MCF 10A (cell line): ENCODE measurements at regions not wholly inside any gene's neighbourhood (a gene's known extent, or its start where the extent isn't known, plus 50 kb on each side); places are given as distances from the start of the nearest gene placed in this dataset.

Experiments
- BruUV-seq: library from RNA; stranded (reverse); fragments of 400-500 nt; replicated peaks from 2 replicates; lab custom pipeline; 2021; lab: Mats Ljungman, UMichigan
- CTCF ChIA-PET: fragments of 300-600 bp; sonication (Branson Sonifier 250); formaldehyde crosslinking; extraction: SDS; loops from one replicate; lab custom pipeline; 2021; ENCODE audit warnings: antibody characterized with exemption, inconsistent platforms; lab: Yijun Ruan, JAX
- POLR2A ChIA-PET: fragments of 300-600, 350-650 bp; sonication (Branson Sonifier 250); formaldehyde crosslinking; extraction: SDS; loops from one replicate; lab custom pipeline; 2020; ENCODE audit warnings: antibody characterized with exemption, inconsistent platforms; lab: Yijun Ruan, JAX
- DNase-seq: peaks from one replicate; pipeline ENCODE4 v3.0.0-alpha.2; 2018; ENCODE audit not compliant: unreplicated experiment
- H3K27ac Mint-ChIP-seq: one replicate; pipeline ENCODE4 v1.8.0; 2022; ENCODE audit warnings: mild to moderate bottlenecking, low read depth, mixed read lengths; ENCODE audit not compliant: unreplicated experiment
- H3K27me3 Mint-ChIP-seq: one replicate; pipeline ENCODE4 v1.8.0; 2022; ENCODE audit warnings: mixed read lengths; ENCODE audit not compliant: insufficient read depth, unreplicated experiment
- H3K36me3 Mint-ChIP-seq: one replicate; pipeline ENCODE4 v1.8.0; 2022; ENCODE audit warnings: mild to moderate bottlenecking, moderate library complexity, mixed read lengths; ENCODE audit not compliant: insufficient read depth, unreplicated experiment
- H3K4me1 Mint-ChIP-seq: one replicate; pipeline ENCODE4 v1.8.0; 2022; ENCODE audit warnings: mixed read lengths; ENCODE audit not compliant: insufficient read depth, unreplicated experiment
- H3K4me3 Mint-ChIP-seq: one replicate; pipeline ENCODE4 v1.8.0; 2022; ENCODE audit warnings: mild to moderate bottlenecking, moderate library complexity, mixed read lengths; ENCODE audit not compliant: unreplicated experiment
- H3K9me3 Mint-ChIP-seq: one replicate; pipeline ENCODE4 v1.8.0; 2022; ENCODE audit warnings: mixed read lengths; ENCODE audit not compliant: unreplicated experiment
- CTCF ChIP-seq: fragments of 200-600 bp; IDR thresholded peaks from one replicate; pipeline ENCODE4 v1.8.0; 2022; ENCODE audit warnings: antibody characterized with exemption, mild to moderate bottlenecking; ENCODE audit not compliant: unreplicated experiment
- intact Hi-C: fragments of 100-400 bp; cut with micrococcal nuclease; formaldehyde crosslinking; loops from 2 replicates; pipeline ENCODE4 v1.14.1; 2022

- intact Hi-C loops: no loop called here
- ChIA-PET POLR2A (no interaction called here), CTCF (interaction anchor here (0.6 kb wide), 1 partner anchor 75 kb away, joined by 3 read pairs; no protein-coding TSS in a partner anchor)
- no peaks in the 10 kb centered on the region for H3K9me3 Mint-ChIP-seq
- no TSS peak for BruUV-seq
- TF ChIP-seq CTCF: no peak
- peaks cover 16% of the 10 kb centered on the region for H3K4me1 Mint-ChIP-seq
- no peak overlapping the region for H3K4me3 Mint-ChIP-seq
- no peak overlapping the region for H3K27ac Mint-ChIP-seq
- H3K36me3 Mint-ChIP-seq: no peaks in the 10 kb centered on the region
- no peaks in the 10 kb centered on the region for H3K27me3 Mint-ChIP-seq
- DNase-seq: no peak
Observed at GRCh38 chr12:19021240-19021639, 108.3 kb upstream of the PLEKHA5 start.

- POLR2A ChIA-PET: interaction anchor here (1.2 kb wide), 1 partner anchor 15 kb away, joined by 3 read pairs; no protein-coding TSS in a partner anchor
- H3K4me3 Mint-ChIP-seq: no peak overlapping the region
- H3K4me1 Mint-ChIP-seq: peaks cover 16% of the 10 kb centered on the region
- no TSS peak for BruUV-seq
- intact Hi-C loops: no loop called here
- TF ChIP-seq CTCF: no peak
- DNase-seq: no peak
- no peaks in the 10 kb centered on the region for H3K9me3 Mint-ChIP-seq
- H3K36me3 Mint-ChIP-seq: no peaks in the 10 kb centered on the region
- H3K27me3 Mint-ChIP-seq: no peaks in the 10 kb centered on the region
- CTCF ChIA-PET: no interaction called here
- no peak overlapping the region for H3K27ac Mint-ChIP-seq
Observed at GRCh38 chr12:19021646-19022045, 107.9 kb upstream of the PLEKHA5 start.

GRCh38 chr12:19025582-19025981 lies 104.0 kb upstream of the PLEKHA5 start:
- no peak for TF ChIP-seq CTCF
- Mint-ChIP-seq H3K36me3 (no peaks in the 10 kb centered on the region), H3K27me3 (no peaks in the 10 kb centered on the region), H3K27ac (no peak overlapping the region), H3K9me3 (no peaks in the 10 kb centered on the region), H3K4me1 (peaks cover 9% of the 10 kb centered on the region), H3K4me3 (no peak overlapping the region)
- intact Hi-C loops: no loop called here
- CTCF ChIA-PET: interaction anchor here (0.9 kb wide), 1 partner anchor 11 kb away, joined by 3 read pairs; no protein-coding TSS in a partner anchor
- no TSS peak for BruUV-seq
- POLR2A ChIA-PET: no interaction called here
- DNase-seq: no peak

- POLR2A ChIA-PET: no interaction called here
- intact Hi-C loops: no loop called here
- DNase-seq: no peak
- H3K9me3 Mint-ChIP-seq: no peaks in the 10 kb centered on the region
- BruUV-seq: no TSS peak
- H3K27me3 Mint-ChIP-seq: no peaks in the 10 kb centered on the region
- TF ChIP-seq CTCF: no peak
- CTCF ChIA-PET: interaction anchor here (1.6 kb wide), 1 partner anchor 8 kb away, joined by 6 read pairs; no protein-coding TSS in a partner anchor
- H3K4me1 Mint-ChIP-seq: peaks cover 13% of the 10 kb centered on the region
- no peak overlapping the region for H3K4me3 Mint-ChIP-seq
- peaks cover 2% of the 10 kb centered on the region for H3K36me3 Mint-ChIP-seq
- no peak overlapping the region for H3K27ac Mint-ChIP-seq
Observed at GRCh38 chr12:19026034-19026433, 103.5 kb upstream of the PLEKHA5 start.
